Transverse colon (tissue), 4 donors: ENCODE measurements at regions not wholly inside any gene's neighbourhood (a gene's known extent, or its start where the extent isn't known, plus 50 kb on each side); places are given as distances from the start of the nearest gene placed in this dataset.

ENCODE experiments used
- CTCF ChIP-seq, 5 experiments: fragments of 200-600 bp in 3 of 5; fragments of 450-650 bp in 2 of 5; sonication (generic) in 3 of 5; IDR thresholded peaks; 1 replicate in 2 of 5; 2 replicates in 3 of 5; pipeline ENCODE4 v1.5.1; 2016 to 2017; ENCODE audit warnings: antibody characterized with exemption in 5 of 5, inconsistent platforms in 3 of 5, mild to moderate bottlenecking in 2 of 5, moderate library complexity in 1 of 5
- EP300 ChIP-seq: sonication (generic); formaldehyde crosslinking; IDR thresholded peaks from one replicate; pipeline ENCODE4 v1.6.1; 2017; ENCODE audit warnings: antibody characterized with exemption, low read depth
- POLR2A ChIP-seq: fragments of 450-650 bp; IDR thresholded peaks from one replicate; pipeline ENCODE4 v1.6.1; 2016; ENCODE audit warnings: antibody characterized with exemption, mild to moderate bottlenecking, moderate library complexity
- POLR2AphosphoS5 ChIP-seq, 3 donors: sonication (generic); formaldehyde crosslinking; IDR thresholded peaks; one replicate each; pipeline ENCODE4 v1.6.1; 2016; ENCODE audit warnings: antibody characterized with exemption in 3 of 3

GRCh38 chr5:114830114-114830513 lies 339.6 kb downstream of the TRIM36 start:
- TF ChIP-seq CTCF (IDR thresholded peaks at IDR 0.05) (no peak), POLR2AphosphoS5 (IDR thresholded peaks at IDR 0.05) (no peak), POLR2A (no peak), EP300 (no peak)
